Mesodermal cell (in vitro differentiated cells): ENCODE measurements at regions not wholly inside any gene's neighbourhood (a gene's known extent, or its start where the extent isn't known, plus 50 kb on each side); places are given as distances from the start of the nearest gene placed in this dataset.

Experiments used
- H3K27ac ChIP-seq: 2 replicates; pipeline ENCODE4 v1.7.0; 2013; ENCODE audit warnings: mild to moderate bottlenecking, low read depth, low read length, moderate library complexity; ENCODE audit not compliant: severe bottlenecking
- H3K36me3 ChIP-seq: 2 replicates; pipeline ENCODE4 v1.7.1; 2013; ENCODE audit warnings: mild to moderate bottlenecking, low read length, moderate library complexity; ENCODE audit not compliant: control insufficient read depth, insufficient read depth
- H3K4me1 ChIP-seq: one replicate; pipeline ENCODE4 v1.7.1; 2013; ENCODE audit warnings: mild to moderate bottlenecking, low read length; ENCODE audit not compliant: insufficient read depth, control insufficient read depth, poor library complexity, severe bottlenecking
- H3K4me3 ChIP-seq: 2 replicates; pipeline ENCODE4 v1.7.0; 2013; ENCODE audit warnings: low read length, control low read depth, mild to moderate bottlenecking; ENCODE audit not compliant: insufficient read depth, poor library complexity, severe bottlenecking; ENCODE audit errors: extremely low read depth
- H3K9me3 ChIP-seq: 2 replicates; pipeline ENCODE4 v1.7.1; 2013; ENCODE audit warnings: mild to moderate bottlenecking, low read length, moderate library complexity; ENCODE audit not compliant: control insufficient read depth
- WGBS, 2 experiments: methylation state at CpG; one replicate each; pipeline ENCODE4 v1.1.5; 2013; ENCODE audit warnings: missing lambda C conversion rate in 2 of 2; ENCODE audit not compliant: insufficient coverage in 2 of 2; 5-methylcytosine and 5-hydroxymethylcytosine counted together

- H3K9me3 ChIP-seq: no peaks in the 10 kb centered on the region
- no CpG with 5 or more reads among the region's 4 CpGs for WGBS, 2 experiments
- H3K4me1 ChIP-seq: no peaks in the 10 kb centered on the region
- no peak overlapping the region for H3K27ac ChIP-seq
- H3K4me3 ChIP-seq: no peak overlapping the region
- H3K36me3 ChIP-seq: no peaks in the 10 kb centered on the region
Measured at GRCh38 chr2:142687075-142687474, 190.4 kb upstream of the KYNU start.

- no peaks in the 10 kb centered on the region for H3K9me3 ChIP-seq
- no peak overlapping the region for H3K4me3 ChIP-seq
- no peak overlapping the region for H3K27ac ChIP-seq
- no peaks in the 10 kb centered on the region for H3K36me3 ChIP-seq
- no peaks in the 10 kb centered on the region for H3K4me1 ChIP-seq
- WGBS, 2 experiments: 89 to 100% methylated on average over 3 of the region's 3 CpGs
Measured at GRCh38 chr2:142684667-142685066, 192.8 kb upstream of the KYNU start.

- H3K9me3 ChIP-seq: no peaks in the 10 kb centered on the region
- H3K36me3 ChIP-seq: no peaks in the 10 kb centered on the region
- H3K27ac ChIP-seq: no peak overlapping the region
- no peaks in the 10 kb centered on the region for H3K4me1 ChIP-seq
- H3K4me3 ChIP-seq: no peak overlapping the region
- 100% methylated on average over 1 of the region's 2 CpGs for WGBS, 2 experiments
Measured at GRCh38 chr2:142682528-142682927, 194.9 kb upstream of the KYNU start.

DNA sequence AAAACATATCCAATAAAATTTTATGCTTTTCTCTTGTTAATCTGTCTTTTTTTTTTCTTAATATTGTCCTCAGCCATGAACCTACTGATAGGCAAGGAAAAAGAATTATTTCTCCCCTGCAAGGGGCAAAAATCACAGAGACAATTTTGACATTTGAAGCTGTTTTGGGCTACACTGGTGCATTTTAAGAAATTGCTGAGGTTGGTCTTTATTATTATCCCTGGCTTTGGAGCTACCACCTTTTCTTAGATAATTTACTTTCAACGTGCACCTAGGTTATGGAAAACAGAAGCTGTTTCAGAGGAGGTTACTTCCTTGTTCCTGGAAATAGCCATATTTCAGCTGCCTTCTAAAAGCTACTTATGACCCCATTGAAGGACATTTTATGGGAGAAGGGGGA is 195.5 kb upstream of the KYNU start:
- WGBS, 2 experiments: no CpG with 5 or more reads among the region's 1 CpG
- Histone ChIP-seq H3K27ac (no peak overlapping the region), H3K36me3 (no peaks in the 10 kb centered on the region), H3K9me3 (no peaks in the 10 kb centered on the region), H3K4me1 (no peaks in the 10 kb centered on the region), H3K4me3 (no peak overlapping the region)

DNA sequence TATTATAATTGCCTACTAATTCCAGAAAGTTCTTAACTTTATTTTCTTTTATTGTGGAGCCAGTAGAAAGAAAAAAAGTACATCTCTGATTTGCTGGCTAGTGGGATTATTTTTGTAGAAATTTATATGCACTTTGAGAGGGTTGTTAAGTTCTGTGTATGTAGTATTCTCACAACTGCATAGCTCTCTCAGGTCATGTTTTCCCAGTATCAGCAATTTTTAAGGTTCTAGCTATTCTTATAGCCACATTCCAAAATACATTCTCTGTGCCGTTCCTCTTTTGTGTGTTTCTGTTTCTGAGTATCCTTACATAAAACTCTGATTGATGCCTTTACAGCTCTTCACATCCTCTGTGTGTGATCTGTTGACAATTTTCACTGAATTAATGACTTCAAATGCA is 199.3 kb upstream of the KYNU start:
- H3K9me3 ChIP-seq: no peaks in the 10 kb centered on the region
- H3K36me3 ChIP-seq: no peaks in the 10 kb centered on the region
- no peaks in the 10 kb centered on the region for H3K4me1 ChIP-seq
- no peak overlapping the region for H3K4me3 ChIP-seq
- no peak overlapping the region for H3K27ac ChIP-seq
- 100% methylated on average over 1 of the region's 1 CpG; no CpG with 5 or more reads in 1 of the 2 experiments for WGBS, 2 experiments

GRCh38 chr2:142675398-142675797 is 202.1 kb upstream of the KYNU start:
- Histone ChIP-seq H3K27ac (no peak overlapping the region), H3K36me3 (no peaks in the 10 kb centered on the region), H3K9me3 (no peaks in the 10 kb centered on the region), H3K4me1 (no peaks in the 10 kb centered on the region), H3K4me3 (no peak overlapping the region)
- WGBS, 2 experiments: 92% methylated on average over 2 of the region's 5 CpGs; no CpG with 5 or more reads in 1 of the 2 experiments

DNA sequence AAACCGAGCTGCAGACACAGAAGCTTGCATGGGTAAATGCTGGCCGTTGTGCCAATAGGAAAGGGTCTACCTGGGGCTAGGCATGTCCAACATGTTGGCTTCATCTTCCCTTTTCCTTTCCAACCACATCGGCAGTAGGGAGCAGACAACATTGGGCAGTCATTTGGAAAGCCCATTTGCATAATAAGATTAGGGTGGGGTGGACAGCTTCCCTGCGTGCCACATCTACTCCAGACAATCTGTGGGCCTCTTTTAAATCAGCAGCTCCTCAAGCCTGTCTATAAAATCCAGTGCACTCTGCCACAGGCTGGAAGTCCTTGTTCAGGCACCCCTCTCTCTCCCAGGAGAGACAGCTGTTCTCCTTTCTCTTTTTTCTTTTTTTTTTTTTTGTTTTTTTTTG is 203.6 kb upstream of the KYNU start:
- Histone ChIP-seq H3K9me3 (no peaks in the 10 kb centered on the region), H3K27ac (no peak overlapping the region), H3K4me3 (no peak overlapping the region), H3K36me3 (no peaks in the 10 kb centered on the region), H3K4me1 (no peaks in the 10 kb centered on the region)
- WGBS, 2 experiments: 94 to 100% methylated on average over 2 to 3 of the region's 4 CpGs

- Histone ChIP-seq H3K4me3 (no peak overlapping the region), H3K27ac (no peak overlapping the region), H3K9me3 (no peaks in the 10 kb centered on the region), H3K36me3 (no peaks in the 10 kb centered on the region), H3K4me1 (no peaks in the 10 kb centered on the region)
- 84 to 100% methylated on average over 1 to 2 of the region's 6 CpGs for WGBS, 2 experiments
Measured at GRCh38 chr2:142672698-142673097, 204.8 kb upstream of the KYNU start.

DNA sequence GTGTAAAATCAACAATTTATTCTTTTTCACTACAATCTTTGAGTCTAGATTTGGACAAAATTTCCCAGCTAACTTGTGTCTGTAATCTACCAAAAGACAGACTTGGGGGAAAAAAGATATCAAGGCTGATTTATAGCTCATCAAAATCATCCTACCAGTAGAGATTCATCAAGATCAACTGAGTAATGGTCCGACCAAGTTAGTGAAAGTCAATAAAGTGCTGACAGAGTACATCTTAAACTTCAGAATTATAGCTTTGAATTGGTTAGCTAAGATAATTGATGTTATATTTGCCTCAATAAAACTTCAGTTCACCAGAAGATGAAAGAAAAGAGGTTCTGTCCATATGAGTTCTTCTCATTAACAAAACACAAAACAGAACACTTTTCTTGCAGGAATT is 207.1 kb upstream of the KYNU start:
- Histone ChIP-seq H3K27ac (no peak overlapping the region), H3K9me3 (no peaks in the 10 kb centered on the region), H3K4me3 (no peak overlapping the region), H3K4me1 (no peaks in the 10 kb centered on the region), H3K36me3 (no peaks in the 10 kb centered on the region)
- no CpG with 5 or more reads among the region's 1 CpG for WGBS, 2 experiments

DNA sequence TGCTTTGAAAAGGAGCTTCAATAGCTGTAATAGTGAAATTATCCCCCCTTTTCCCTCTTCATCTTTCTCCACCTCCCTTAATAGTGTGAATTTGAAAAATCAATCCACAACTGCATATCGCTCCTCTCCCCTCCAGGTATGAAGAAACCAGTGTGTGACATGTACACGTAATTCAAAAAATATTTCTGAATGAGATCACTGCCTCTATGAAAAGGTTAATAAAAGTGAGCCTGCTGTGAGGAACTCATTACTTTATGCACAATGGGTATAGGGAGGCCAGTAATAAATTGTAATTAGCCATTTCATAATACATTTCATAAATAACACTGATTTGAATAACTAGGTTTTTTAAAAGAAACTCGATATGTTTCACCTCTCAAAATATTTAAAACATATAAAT is 209.0 kb upstream of the KYNU start:
- Histone ChIP-seq H3K27ac (no peak overlapping the region), H3K36me3 (no peaks in the 10 kb centered on the region), H3K4me1 (no peaks in the 10 kb centered on the region), H3K9me3 (no peaks in the 10 kb centered on the region), H3K4me3 (no peak overlapping the region)
- 100% methylated on average over 1 of the region's 3 CpGs; no CpG with 5 or more reads in 1 of the 2 experiments for WGBS, 2 experiments

- H3K4me1 ChIP-seq: no peaks in the 10 kb centered on the region
- no peaks in the 10 kb centered on the region for H3K9me3 ChIP-seq
- no peak overlapping the region for H3K27ac ChIP-seq
- WGBS, 2 experiments: 82 to 100% methylated on average over 2 to 3 of the region's 3 CpGs
- H3K4me3 ChIP-seq: no peak overlapping the region
- no peaks in the 10 kb centered on the region for H3K36me3 ChIP-seq
Measured at GRCh38 chr2:142665241-142665640, 212.2 kb upstream of the KYNU start.
